Left hindlimb (tissue), 1 donor: ENCODE measurements at regions not wholly inside any gene's neighbourhood (a gene's known extent, or its start where the extent isn't known, plus 50 kb on each side); places are given as distances from the start of the nearest gene placed in this dataset.

ENCODE experiments used
- DNase-seq: peaks from one replicate; pipeline ENCODE4 v3.0.0-alpha.2; 2018

DNA sequence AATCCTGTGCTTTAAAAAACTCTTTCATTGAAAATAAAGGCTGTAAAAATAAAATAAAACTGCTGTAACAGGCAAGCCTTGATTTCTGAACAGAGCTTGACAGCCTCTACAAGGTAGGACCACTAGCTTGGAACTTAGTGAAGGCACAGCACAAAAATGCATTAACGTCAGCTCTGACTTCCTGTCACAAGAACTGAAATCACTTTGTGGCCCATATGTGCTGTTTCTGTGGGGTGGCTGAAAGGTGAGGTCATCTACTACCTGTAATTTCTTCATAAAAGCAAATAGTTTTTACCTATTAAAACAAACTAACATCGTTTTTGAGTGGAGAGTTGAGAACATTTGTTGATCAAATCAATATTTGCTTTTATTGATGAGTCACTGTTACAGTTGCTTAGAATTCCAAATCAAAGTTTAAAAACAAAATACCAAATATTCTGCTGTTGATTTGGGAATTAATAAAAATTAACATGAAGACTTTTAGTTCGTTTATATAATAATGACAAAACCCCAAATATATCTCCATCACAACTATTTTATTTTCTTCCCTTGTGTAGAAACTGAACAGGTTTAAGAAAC, 1034.1 kb downstream of the MCTP2 start:
- no peak for DNase-seq

GRCh38 chr15:95266451-95267061, 1035.2 kb downstream of the MCTP2 start:
- DNase-seq = peak; percentile 32

DNA sequence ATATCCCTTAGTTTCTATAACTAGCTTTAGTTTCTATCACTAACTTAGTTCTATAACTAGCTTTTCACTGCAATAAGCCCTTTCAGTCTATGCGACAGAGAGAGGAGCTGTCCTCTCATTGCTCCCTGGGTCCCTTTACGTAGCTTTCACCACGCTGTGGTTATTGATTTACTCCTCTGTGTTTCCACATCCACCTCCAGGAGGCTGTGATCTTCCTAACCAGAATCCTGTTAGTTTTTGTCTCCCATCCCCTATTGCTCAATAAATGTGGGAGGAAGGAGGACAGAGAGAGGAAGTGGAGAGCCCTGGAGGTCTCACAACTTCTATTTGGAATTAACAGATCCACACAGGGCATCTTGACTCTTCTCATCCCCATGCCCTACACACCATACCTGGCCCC, 1036.1 kb downstream of the MCTP2 start:
- no peak for DNase-seq

DNA sequence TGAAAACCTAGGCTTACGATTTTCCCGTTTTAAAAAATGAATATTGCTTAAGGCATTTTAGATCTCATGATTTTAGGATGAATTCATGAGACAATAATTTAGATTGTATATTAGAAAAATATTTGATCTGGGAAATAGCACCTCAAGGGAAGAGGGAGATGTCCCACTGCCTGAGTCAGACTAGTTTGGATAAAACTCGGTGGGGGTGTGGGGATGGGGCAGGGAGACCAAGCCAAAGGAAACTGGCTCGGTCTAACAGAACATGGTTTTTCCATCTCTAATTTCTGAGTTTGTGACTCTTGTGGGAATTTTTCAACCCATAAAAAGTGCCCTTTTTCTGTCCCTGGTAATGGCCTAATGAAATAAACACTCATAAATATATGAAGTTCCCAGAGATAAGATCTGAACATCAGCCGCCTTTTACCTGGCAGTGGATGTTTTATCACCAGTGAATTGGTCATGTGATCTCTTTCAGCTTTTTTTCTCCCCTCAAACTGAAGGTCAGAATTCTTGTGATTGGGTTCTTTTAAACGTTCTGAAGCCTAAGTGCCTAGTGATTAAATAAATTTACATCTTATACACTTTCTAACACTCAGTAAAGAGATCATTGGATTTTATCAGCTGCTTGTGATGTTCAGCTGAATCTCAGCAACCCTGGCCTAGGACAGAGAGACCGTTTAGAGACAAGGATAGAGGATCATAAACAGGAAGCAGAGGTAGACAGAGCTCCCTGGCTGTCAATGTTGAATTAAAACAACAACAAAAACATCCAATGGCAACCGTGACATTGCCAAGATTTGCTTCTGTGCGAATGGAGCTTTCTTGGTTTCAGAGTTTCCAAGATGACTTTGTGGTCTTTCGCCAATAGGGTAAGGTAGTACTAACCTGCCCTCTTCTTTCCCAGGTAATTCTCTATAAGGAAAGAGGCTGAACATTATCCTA, 1038.2 kb downstream of the MCTP2 start:
- DNase-seq = no peak

GRCh38 chr15:95274101-95274500, 1042.7 kb downstream of the MCTP2 start:
- DNase-seq = no peak

DNA sequence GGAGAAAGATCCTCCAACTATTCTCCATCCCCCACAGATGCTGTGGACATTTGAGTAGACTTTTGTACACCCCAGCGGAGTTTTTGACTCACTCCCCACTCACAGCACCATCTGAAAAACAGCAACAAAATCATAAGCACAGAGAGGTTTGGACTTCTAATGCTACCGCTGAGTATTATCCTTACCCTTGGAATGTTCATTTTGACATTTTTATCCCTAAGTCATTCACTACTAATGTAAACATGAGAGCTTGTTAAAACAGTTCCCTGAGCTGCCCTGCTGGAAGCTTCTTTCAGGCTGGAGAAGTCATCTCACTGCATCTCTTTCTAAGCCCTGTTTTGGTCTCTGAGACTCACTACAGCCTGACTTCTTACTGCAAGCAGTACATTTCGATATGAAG, 1045.9 kb downstream of the MCTP2 start:
- DNase-seq = no peak

DNA sequence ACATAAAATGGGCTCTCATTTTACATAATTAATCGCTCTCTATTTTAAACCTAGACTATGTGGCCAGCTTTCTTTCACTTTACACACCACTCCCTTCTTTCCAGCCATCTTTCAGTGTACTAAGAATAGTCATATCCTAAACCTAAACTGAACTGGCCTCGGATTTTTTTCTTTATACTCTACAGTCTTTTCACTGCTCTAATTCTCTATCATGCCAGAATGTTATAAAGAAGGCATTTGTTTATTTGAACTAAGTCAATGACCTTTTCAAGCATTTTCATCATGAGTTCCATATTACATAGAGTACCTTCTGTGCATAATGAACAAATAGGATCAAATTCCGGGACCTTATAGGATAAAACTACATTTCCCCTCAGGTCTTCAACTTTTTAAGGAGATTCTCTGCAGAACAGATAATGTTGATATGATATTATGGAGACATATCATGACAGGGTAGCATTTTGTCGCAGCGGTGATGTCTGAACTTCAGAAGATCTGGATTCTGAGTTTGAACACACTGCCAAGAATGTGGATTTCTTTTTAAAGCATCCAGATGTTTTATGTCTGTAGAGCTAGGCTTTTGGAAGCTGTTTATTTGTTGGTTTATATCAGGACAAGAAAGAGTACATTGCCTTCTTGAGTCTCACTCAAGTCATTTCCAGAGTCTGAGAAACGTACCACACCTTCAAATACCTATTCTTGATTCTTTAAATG, 1047.3 kb downstream of the MCTP2 start:
- no peak for DNase-seq

DNA sequence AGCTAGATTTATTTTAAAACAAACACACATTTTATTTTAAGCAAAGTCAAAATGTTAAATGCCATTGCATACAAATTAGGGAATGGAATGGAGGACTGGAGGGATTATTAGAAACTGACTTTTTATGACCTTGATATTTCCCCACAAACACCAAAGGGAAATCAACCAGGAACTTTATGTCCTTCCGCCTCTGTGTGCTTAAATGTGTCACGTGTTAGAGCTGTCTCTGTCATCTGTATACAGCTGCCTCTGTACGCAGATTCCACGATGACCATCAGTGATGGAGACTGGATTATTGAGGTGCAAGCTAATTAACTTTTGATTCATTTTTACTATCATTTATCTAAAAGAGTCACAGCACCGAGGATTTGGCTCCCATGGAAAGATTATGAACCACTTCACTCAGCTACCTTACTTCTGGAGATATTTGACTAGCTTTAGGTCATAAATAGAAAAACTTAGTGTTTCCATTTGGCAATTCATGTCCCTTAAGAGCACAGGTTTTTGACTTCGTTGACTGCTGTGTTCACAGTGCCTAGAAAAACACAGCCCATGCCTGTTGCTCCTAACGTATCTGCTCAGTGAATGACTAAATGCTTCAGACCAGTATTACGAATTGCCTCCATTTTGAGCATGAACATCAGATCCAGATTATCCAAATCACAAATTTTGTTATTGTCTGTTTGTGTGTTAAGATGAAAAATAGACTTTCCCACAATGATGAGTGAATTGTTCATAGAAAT, 1048.1 kb downstream of the MCTP2 start:
- no peak for DNase-seq

- no peak for DNase-seq
Measured at GRCh38 chr15:95280711-95281110, 1049.3 kb downstream of the MCTP2 start.

DNA sequence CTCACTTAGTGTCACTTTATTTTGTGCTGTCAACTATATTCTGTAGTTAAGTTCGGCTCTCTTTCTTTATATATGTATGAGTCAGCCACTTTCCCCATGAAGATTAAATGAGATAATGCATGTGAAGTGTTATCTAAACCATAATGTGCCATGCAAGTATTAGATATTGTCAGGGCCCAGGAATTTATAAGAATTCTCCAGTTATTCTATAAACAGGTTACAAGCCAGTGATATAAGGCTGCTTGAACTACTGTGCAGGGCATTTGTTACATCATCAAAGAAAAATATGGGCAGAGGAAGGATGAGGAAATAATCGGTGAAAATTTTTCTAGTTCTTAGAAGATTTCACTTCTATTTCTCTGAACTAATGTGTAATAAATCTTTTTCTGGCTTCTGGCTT, 1049.0 kb upstream of the NR2F2 start:
- DNase-seq = no peak

- no peak for DNase-seq
Measured at GRCh38 chr15:95284492-95284891, 1046.0 kb upstream of the NR2F2 start.

DNA sequence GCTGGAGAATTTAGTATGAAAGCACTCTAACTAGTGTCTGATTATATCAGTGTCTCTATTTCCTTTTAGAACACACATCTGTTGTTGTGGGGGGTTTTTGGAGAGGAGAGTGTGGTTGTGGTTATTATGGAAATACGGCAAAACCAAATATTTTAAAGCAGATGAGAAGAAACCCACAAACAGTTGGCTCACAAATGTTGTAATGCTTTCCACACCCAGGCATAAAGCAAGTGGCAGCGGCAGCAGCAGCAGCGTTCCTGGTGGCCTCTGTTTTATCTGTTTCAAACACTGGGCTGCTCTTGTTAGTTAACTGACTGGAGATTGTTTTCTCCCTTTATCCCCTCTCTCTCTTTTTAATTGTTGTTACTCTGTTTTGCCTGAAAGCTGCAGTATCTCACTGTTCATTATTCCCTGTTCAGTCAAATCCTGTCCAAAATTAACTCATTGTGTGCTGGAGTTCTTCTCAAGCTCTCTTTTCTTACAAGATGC, 1045.5 kb upstream of the NR2F2 start:
- no peak for DNase-seq

- no peak for DNase-seq
Measured at GRCh38 chr15:95286352-95286880, 1044.1 kb upstream of the NR2F2 start.

DNA sequence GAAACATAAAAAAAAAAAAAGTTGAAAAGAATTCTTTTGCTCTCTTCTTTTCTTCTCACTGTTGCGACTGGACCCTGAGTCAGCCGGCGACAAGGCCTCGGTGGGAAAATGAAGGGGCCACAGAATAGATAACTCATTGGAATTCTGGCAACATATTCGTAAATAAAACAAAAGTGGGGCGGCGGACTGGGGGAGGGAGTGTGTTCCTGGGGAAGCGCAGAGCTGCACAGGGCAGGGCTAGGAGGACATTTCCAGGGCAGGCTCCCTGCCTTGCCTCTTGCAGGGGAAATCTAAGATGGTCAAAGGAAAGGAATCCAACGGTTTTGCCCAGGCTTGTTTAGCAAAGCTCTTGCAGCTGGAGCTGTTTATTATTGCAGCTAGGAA, 1042.8 kb upstream of the NR2F2 start:
- no peak for DNase-seq

DNA sequence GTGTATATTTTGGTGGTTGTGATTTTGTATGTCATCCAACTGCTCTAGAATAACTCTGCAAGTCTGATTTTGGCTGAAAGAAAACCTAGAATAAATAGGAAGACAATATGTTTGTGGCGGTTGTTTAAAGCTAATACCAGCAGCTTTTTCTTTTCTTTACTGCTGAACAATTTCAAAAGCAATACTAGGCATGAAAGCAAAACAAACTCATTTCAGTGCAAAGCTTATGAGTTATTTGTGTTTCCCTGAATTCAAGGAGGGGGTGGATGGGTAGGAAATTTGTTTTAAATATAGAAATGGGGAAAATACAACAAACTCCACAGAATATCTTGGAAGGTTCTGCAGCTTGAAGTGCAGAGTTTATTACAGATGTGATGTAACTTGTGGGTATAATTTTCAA, 1041.9 kb upstream of the NR2F2 start:
- no peak for DNase-seq

GRCh38 chr15:95290176-95290974, 1040.1 kb upstream of the NR2F2 start:
- DNase-seq = no peak

GRCh38 chr15:95291898-95292472, 1038.5 kb upstream of the NR2F2 start:
- DNase-seq = no peak

DNA sequence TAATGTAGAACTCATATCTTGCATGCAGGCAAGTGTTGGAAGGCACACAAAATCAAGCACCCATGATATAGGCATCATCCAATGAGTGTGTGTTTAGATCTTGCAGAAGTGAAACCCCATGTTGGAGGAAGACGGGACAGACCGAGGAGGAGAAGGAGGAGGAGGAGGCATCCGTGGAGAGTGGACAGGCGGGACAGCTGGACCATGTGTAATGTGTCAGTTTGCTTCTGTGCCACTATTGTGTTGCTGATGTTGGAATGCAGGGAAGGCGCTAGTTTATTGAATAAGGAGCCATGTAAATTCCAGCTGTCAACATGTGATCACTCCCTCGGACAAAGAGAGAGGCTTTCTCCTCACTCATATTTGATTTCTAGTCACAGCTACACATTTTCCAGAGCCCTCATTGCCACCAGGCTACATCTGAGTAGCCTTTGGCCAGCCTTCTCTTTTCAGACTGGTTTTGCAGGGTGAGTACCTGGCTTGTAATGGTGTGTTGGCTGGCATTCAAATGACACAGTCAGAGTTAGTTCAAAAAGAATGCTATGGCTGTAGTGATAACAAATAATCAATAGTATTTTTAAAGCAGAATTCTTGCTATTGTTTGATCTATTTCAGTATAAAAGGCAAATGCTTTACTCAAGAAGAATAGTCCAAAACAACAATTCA, 1037.6 kb upstream of the NR2F2 start:
- no peak for DNase-seq

DNA sequence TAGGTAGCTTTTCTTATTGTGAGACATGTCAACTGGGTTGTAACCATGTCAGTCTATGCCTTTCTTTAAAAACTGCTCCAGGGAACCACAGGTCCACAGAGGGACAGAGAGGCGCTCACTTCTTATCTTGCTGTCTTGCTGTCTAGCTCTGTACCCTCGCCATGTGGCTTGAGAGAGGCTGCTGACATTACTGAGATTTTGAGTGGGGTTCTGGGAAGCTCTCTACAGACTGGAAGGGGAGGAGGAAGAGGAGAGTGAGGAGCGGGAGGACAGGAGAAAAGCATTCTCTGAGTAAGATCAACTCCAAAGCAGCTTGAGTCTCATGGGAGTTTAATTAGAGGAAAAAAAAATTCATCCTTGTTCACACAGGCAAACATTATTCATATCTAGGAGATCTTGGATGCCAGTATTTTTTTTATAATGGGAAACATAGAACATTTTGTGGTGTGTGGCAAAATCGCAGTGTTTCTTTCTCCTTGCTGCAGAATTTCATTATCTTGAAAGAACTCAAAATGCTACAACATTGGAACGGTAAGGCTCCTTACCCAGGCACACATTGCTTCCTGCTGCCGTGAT, 1037.0 kb upstream of the NR2F2 start:
- no peak for DNase-seq

DNA sequence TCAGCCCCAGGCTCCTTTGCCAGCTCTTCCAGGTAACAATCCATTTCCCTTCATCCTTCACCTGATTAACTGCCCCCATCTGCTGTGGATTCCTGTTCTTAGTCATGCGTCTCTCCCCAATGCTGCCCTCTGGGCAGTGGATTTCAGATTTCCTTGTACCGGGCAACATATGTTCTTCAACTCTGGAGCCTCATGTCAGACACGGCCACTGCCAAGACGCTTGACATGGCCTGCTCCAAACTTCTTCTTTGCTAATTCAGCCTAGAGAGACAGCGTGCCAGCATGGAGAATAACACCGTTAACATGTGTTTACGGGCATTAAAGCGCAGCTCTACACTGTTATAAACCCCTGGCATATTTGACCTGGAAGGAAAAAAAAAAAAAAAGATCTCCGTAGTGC, 1035.1 kb upstream of the NR2F2 start:
- no peak for DNase-seq
